Astrocyte (in vitro differentiated cells and primary cell): ENCODE measurements at regions not wholly inside any gene's neighbourhood (a gene's known extent, or its start where the extent isn't known, plus 50 kb on each side); places are given as distances from the start of the nearest gene placed in this dataset.
"Not testable (repeated sequence)": the region's sequence is repeated elsewhere in the genome, so short reads cannot be mapped to it uniquely, and the experiment has no call there.

ENCODE experiments used
- EZH2 ChIP-seq: IDR thresholded peaks from 2 replicates; pipeline ENCODE4 v1.6.1; 2012; ENCODE audit warnings: mild to moderate bottlenecking, low read length, inconsistent platforms; ENCODE audit not compliant: insufficient read depth
- TF ChIP-seq, protein P1 (sequence below): IDR thresholded peaks from 2 replicates; pipeline ENCODE4 v1.5.1; 2011; ENCODE audit warnings: low read depth, mild to moderate bottlenecking, inconsistent platforms, low read length, moderate library complexity; ENCODE audit not compliant: insufficient read depth

- TF ChIP-seq EZH2: not testable (repeated sequence)
- TF ChIP-seq, protein P1, sequence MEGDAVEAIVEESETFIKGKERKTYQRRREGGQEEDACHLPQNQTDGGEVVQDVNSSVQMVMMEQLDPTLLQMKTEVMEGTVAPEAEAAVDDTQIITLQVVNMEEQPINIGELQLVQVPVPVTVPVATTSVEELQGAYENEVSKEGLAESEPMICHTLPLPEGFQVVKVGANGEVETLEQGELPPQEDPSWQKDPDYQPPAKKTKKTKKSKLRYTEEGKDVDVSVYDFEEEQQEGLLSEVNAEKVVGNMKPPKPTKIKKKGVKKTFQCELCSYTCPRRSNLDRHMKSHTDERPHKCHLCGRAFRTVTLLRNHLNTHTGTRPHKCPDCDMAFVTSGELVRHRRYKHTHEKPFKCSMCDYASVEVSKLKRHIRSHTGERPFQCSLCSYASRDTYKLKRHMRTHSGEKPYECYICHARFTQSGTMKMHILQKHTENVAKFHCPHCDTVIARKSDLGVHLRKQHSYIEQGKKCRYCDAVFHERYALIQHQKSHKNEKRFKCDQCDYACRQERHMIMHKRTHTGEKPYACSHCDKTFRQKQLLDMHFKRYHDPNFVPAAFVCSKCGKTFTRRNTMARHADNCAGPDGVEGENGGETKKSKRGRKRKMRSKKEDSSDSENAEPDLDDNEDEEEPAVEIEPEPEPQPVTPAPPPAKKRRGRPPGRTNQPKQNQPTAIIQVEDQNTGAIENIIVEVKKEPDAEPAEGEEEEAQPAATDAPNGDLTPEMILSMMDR: not testable (repeated sequence)
Observed at GRCh38 chr3:132978946-132979345, 59.2 kb upstream of the TMEM108 start.
